HG03159 (cell line): ENCODE measurements at regions not wholly inside any gene's neighbourhood (a gene's known extent, or its start where the extent isn't known, plus 50 kb on each side); places are given as distances from the start of the nearest gene placed in this dataset.
"Not testable (repeated sequence)": the region's sequence is repeated elsewhere in the genome, so short reads cannot be mapped to it uniquely, and the experiment has no call there.

ENCODE experiments used
- ATAC-seq: cut with Tn5 transposase; IDR thresholded peaks from one replicate; pipeline ENCODE4 v1.9.1; 2021; ENCODE audit warnings: mild to moderate bottlenecking, moderate library complexity; ENCODE audit not compliant: unreplicated experiment

DNA sequence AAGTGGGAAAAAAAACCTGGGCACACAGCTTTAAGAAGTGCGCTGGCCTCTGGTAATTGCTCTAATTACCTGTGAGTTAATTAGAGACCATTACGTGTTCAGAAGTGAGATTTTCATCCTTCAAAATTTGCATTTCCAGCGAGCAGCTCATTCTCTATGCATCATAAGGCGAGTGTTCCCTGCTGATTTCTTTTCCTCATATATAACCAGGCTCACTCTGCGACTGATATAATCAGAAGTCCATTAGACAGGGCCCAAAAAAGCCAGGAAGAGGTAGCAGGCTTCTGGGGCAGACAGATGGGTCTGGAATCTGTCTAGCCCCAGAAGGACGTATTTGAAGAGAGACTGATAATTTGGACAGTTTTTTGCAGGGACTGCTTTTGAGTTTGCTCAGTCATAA lies 158.7 kb downstream of the MTHFS start:
- ATAC-seq, result no peak

DNA sequence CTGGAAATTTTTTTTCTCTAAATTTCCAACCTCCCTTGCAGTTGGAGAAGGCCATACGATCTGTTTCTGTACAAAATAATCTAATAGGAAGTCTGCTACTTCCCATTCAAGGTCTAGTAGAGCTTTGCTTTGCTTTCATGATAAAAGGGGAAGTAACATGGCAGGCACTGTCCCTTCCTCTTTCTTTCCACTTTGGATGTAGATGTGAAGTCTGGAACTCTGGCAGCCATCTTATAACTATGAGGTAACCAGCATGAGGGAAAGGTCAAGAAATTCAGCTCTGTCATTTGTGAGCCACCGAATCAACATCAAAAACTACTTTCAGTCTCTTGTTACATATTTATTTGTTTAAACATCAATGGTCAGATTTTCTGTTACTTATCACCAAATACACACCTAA lies 156.3 kb downstream of the MTHFS start:
- ATAC-seq, result no peak

- ATAC-seq, result no peak
Observed at GRCh38 chr15:79743032-79743431, 153.8 kb downstream of the MTHFS start.

DNA sequence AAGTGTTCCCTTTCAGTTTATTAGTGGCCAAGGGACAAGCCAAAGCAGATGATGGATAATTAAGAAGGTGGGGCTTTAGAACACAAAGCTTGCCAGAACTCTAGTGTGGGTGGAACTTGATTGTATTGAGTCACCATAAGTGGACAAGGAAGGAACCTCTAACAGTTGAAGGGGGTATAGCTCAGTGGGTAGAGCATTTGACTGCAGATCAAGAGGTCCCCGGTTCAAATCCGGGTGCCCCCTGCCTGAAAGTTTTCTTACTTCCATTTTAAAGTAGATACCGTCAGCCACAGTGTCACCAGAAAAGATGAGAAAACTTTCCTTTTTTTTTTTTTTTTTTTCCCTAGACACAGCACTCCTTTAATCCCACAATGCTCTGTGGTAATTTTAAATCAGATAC lies 152.3 kb downstream of the MTHFS start:
- not testable (repeated sequence) for ATAC-seq

- no peak for ATAC-seq
Observed at GRCh38 chr15:79756365-79756764, 140.4 kb downstream of the MTHFS start.

DNA sequence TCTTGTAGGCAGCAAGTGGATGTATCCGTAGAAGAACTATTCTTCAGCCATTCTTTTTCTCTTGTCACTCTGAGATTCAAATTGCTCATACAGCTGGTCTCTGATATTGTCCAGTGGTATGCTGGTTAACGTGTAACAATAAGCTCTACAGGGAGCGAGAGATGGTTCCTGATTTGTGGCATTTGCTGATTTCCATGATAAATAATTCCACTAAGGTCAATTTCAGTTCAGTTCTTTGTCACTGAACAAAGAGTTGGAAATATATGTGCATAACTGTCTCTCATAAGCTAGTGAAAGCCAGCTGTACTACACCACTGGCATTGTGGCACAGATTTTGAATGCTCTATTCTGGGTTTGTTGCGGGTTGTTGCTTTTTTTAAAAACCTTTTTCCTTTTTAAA lies 131.7 kb downstream of the MTHFS start:
- ATAC-seq, result no peak

- ATAC-seq, result no peak
Observed at GRCh38 chr15:79769069-79769481, 127.7 kb downstream of the MTHFS start.

- no peak for ATAC-seq
Observed at GRCh38 chr15:79769933-79770759, 126.7 kb downstream of the MTHFS start.

- ATAC-seq, result no peak
Observed at GRCh38 chr15:79773128-79773527, 123.7 kb downstream of the MTHFS start.

DNA sequence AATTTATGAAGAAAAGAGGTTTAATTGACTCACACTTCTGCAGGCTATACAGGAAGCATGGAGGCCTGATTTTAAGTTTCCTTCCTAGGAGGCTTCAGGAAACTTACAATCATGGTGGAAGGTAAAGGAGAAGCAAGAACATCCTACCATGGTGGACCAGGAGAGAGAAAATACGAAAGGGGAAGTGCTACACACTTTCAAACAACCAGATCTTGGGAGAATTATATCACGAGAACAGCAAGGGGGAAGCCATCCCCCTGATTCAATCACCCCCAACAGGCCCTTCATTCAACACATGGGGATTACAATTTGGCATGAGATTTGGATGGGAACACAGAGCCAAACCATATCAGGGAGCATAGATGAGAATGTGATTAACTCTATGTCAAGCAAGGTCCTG lies 121.0 kb downstream of the MTHFS start:
- ATAC-seq, result no peak

DNA sequence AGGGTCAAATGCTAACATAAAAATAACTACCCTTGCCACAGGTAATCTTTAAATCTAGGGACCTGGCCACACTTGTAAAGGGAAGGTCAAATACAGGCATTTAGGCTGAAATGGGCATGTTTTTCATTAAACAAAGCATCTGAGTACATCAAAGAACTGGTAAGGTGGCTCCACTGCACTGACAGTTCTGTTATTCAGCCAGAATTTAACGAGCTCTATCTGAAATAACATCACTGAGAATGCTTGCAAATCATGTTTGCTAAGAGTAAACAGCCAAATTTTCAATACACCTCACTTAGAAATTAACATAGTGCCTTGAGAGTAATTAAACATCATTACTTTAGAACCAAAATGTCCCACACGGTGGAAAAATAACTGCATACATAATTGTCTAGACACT lies 118.9 kb downstream of the MTHFS start:
- no peak for ATAC-seq

DNA sequence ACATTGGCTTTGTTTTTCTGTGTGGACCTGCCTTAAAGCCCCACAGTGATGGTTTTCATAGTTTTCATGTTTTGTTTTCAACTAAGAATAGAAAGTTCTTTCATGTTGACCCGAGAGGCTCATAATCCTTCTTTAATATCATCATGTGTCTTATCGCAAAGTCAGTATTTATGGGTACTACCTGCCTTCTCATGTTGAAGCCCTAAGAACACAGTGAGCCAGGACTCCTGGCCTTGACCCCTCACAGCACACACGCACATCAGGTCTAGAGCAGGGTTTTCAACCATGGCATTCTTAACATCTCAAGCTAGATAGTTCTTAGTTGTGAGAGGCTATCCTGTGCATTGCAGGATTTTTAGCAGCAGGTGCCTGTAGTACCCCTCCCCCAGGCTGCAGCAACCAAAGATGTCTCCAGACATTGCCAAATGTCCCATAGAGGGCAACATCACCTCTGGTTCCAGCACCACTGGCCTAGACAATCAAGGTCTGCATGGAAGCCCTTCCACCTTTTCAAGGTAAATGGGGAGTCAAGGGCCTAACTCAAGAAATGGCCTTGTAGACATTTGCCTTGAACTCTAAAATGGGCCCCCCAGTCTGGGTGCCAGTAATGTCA lies 118.3 kb downstream of the MTHFS start:
- ATAC-seq, result no peak

DNA sequence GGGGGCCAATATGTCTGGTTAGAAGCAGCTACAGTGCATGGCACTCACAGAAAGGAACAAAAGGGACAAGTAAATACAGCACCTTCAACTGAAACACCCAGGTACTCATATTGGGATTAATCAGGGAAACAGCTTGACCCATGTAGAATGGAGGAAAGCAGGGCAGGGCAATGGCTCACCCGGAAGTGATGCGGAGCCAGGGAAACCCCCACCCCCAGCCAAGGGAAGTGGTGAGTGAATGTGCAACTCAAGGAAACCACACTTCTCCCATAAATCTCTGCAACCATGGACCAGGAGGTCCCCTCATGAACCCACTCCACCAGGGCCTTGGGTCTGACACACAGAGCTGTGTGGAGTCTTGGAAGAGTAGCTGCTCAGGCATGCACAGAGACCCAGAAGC lies 117.1 kb downstream of the MTHFS start:
- no peak for ATAC-seq

GRCh38 chr15:79782307-79782706 lies 114.5 kb downstream of the MTHFS start:
- ATAC-seq, result not testable (repeated sequence)
